SK-N-SH (cell line): ENCODE measurements at regions not wholly inside any gene's neighbourhood (a gene's known extent, or its start where the extent isn't known, plus 50 kb on each side); places are given as distances from the start of the nearest gene placed in this dataset.

Experiments used
- EZH2phosphoT487 ChIP-seq: fragments of 200-600 bp; sonication (generic); IDR thresholded peaks from 2 replicates; pipeline ENCODE4 v1.6.1; 2017; ENCODE audit warnings: low read depth, mixed run types, mild to moderate bottlenecking, antibody characterized with exemption, moderate library complexity, borderline replicate concordance
- POLR2AphosphoS5 ChIP-seq: IDR thresholded peaks from 2 replicates; pipeline ENCODE4 v1.6.1; 2012; ENCODE audit warnings: low read depth, low read length
- RXRA ChIP-seq: IDR thresholded peaks from 2 replicates; pipeline ENCODE4 v1.4.0; 2012; ENCODE audit warnings: low read depth, mild to moderate bottlenecking, borderline replicate concordance
- SIN3A ChIP-seq: IDR thresholded peaks from 2 replicates; pipeline ENCODE4 v1.6.1; 2012; ENCODE audit warnings: low read depth, mild to moderate bottlenecking, low read length, moderate library complexity, borderline replicate concordance
- TAF1 ChIP-seq: IDR thresholded peaks from 2 replicates; pipeline ENCODE4 v1.6.1; 2012; ENCODE audit warnings: low read depth, mild to moderate bottlenecking, low read length, moderate library complexity, borderline replicate concordance
- TF ChIP-seq, protein P1 (sequence below): fragments of 200-600 bp; sonication (generic); IDR thresholded peaks from 2 replicates; pipeline ENCODE4 v1.6.1; 2017; ENCODE audit warnings: antibody characterized with exemption, mild to moderate bottlenecking, moderate library complexity
- TF ChIP-seq, protein P2 (sequence below): IDR thresholded peaks from 2 replicates; pipeline ENCODE4 v1.4.0; 2012; ENCODE audit warnings: low read depth
- TF ChIP-seq, protein P3 (sequence below): fragments of 150-350 bp; IDR thresholded peaks from 2 replicates; pipeline ENCODE4 v1.6.1; 2017; ENCODE audit warnings: antibody characterized with exemption, low read length, low read depth, borderline replicate concordance
- TF ChIP-seq, protein P4 (sequence below): IDR thresholded peaks from 2 replicates; pipeline ENCODE4 v1.4.0; 2012; ENCODE audit warnings: low read depth, borderline replicate concordance

DNA sequence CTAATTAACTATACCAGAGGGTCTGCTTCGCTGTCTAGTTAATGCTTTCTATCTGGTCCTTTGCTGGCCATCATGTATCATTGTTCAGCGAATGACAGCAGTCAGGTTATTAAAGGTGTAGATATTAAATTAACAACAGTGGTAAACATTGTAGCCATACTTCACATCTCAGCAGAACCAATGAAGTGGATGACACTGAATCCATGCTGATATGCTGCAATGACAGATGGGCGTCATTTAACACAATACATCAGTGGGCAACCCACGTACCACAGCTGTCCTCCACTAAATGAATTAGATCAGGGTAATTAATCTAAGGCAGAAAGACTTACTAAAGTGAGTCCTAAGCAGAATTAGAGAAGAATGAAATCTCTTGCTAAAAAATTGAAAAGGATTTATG, 767.2 kb downstream of the NXPH1 start:
- TF ChIP-seq, protein P1, sequence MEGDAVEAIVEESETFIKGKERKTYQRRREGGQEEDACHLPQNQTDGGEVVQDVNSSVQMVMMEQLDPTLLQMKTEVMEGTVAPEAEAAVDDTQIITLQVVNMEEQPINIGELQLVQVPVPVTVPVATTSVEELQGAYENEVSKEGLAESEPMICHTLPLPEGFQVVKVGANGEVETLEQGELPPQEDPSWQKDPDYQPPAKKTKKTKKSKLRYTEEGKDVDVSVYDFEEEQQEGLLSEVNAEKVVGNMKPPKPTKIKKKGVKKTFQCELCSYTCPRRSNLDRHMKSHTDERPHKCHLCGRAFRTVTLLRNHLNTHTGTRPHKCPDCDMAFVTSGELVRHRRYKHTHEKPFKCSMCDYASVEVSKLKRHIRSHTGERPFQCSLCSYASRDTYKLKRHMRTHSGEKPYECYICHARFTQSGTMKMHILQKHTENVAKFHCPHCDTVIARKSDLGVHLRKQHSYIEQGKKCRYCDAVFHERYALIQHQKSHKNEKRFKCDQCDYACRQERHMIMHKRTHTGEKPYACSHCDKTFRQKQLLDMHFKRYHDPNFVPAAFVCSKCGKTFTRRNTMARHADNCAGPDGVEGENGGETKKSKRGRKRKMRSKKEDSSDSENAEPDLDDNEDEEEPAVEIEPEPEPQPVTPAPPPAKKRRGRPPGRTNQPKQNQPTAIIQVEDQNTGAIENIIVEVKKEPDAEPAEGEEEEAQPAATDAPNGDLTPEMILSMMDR, result no peak
- TF ChIP-seq, protein P2, sequence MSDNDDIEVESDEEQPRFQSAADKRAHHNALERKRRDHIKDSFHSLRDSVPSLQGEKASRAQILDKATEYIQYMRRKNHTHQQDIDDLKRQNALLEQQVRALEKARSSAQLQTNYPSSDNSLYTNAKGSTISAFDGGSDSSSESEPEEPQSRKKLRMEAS, result no peak
- no peak for TF ChIP-seq POLR2AphosphoS5
- no peak for TF ChIP-seq RXRA
- no peak for TF ChIP-seq SIN3A
- no peak for TF ChIP-seq TAF1
- TF ChIP-seq, protein P3, sequence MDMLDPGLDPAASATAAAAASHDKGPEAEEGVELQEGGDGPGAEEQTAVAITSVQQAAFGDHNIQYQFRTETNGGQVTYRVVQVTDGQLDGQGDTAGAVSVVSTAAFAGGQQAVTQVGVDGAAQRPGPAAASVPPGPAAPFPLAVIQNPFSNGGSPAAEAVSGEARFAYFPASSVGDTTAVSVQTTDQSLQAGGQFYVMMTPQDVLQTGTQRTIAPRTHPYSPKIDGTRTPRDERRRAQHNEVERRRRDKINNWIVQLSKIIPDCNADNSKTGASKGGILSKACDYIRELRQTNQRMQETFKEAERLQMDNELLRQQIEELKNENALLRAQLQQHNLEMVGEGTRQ, result no peak
- no peak for TF ChIP-seq EZH2phosphoT487
- TF ChIP-seq, protein P4, sequence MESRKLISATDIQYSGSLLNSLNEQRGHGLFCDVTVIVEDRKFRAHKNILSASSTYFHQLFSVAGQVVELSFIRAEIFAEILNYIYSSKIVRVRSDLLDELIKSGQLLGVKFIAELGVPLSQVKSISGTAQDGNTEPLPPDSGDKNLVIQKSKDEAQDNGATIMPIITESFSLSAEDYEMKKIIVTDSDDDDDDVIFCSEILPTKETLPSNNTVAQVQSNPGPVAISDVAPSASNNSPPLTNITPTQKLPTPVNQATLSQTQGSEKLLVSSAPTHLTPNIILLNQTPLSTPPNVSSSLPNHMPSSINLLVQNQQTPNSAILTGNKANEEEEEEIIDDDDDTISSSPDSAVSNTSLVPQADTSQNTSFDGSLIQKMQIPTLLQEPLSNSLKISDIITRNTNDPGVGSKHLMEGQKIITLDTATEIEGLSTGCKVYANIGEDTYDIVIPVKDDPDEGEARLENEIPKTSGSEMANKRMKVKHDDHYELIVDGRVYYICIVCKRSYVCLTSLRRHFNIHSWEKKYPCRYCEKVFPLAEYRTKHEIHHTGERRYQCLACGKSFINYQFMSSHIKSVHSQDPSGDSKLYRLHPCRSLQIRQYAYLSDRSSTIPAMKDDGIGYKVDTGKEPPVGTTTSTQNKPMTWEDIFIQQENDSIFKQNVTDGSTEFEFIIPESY, result no peak
